ENCODE measurements at regions not wholly inside any gene's neighbourhood (a gene's known extent, or its start where the extent isn't known, plus 50 kb on each side); places are given as distances from the start of the nearest gene placed in this dataset.

- TF ChIP-seq, protein P1, sequence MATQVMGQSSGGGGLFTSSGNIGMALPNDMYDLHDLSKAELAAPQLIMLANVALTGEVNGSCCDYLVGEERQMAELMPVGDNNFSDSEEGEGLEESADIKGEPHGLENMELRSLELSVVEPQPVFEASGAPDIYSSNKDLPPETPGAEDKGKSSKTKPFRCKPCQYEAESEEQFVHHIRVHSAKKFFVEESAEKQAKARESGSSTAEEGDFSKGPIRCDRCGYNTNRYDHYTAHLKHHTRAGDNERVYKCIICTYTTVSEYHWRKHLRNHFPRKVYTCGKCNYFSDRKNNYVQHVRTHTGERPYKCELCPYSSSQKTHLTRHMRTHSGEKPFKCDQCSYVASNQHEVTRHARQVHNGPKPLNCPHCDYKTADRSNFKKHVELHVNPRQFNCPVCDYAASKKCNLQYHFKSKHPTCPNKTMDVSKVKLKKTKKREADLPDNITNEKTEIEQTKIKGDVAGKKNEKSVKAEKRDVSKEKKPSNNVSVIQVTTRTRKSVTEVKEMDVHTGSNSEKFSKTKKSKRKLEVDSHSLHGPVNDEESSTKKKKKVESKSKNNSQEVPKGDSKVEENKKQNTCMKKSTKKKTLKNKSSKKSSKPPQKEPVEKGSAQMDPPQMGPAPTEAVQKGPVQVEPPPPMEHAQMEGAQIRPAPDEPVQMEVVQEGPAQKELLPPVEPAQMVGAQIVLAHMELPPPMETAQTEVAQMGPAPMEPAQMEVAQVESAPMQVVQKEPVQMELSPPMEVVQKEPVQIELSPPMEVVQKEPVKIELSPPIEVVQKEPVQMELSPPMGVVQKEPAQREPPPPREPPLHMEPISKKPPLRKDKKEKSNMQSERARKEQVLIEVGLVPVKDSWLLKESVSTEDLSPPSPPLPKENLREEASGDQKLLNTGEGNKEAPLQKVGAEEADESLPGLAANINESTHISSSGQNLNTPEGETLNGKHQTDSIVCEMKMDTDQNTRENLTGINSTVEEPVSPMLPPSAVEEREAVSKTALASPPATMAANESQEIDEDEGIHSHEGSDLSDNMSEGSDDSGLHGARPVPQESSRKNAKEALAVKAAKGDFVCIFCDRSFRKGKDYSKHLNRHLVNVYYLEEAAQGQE (IDR thresholded peaks at IDR 0.05; ENCODE audit: low read depth) = no peak
- TF ChIP-seq ELF1 (IDR thresholded peaks at IDR 0.05; ENCODE audit: borderline replicate concordance, low read depth) (no peak), POLR2A (IDR thresholded peaks at IDR 0.05; ENCODE audit: borderline replicate concordance, extremely low read depth, insufficient read depth, insufficient read length) (no peak), EZH2phosphoT487 (IDR thresholded peaks at IDR 0.05; ENCODE audit: borderline replicate concordance) (no peak), ATF3 (IDR thresholded peaks at IDR 0.05) (no peak), SIN3A (IDR thresholded peaks at IDR 0.05; ENCODE audit: low read depth) (no peak)
Measured at GRCh38 chr2:205903549-205904129, 182.3 kb downstream of the INO80D start (continued).

DNA sequence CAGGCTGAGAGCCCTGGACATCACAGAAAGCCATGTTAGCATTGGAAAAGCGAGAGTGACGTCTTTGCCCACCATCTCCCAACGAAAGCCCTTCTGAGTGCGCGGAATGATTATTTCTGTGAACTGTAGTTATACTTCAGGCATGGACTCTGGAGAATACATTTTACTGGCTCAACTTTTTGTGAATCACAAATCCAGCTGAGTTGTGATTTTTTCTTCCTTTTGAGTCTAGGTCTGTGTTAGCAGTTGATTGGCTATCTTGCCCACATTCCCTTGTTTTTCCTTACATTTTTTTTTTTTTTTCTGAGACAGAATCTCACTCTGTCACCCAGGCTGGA is 183.1 kb downstream of the INO80D start:
- Histone ChIP-seq H3K36me3 (ENCODE audit: control insufficient read depth in 1 of 2, insufficient read depth in 2 of 2, low read length in 2 of 2) (no peaks in the 10 kb centered on the region), H3K27me3 (ENCODE audit: insufficient read depth, low read length) (no peaks in the 10 kb centered on the region), H4K20me1 (ENCODE audit: insufficient read depth) (no peaks in the 10 kb centered on the region), H3K9ac (ENCODE audit: low read length) (no peak overlapping the region), H3K9me3 (ENCODE audit: control insufficient read depth in 1 of 2, insufficient read depth in 1 of 2, low read depth in 1 of 2, low read length in 2 of 2) (no peaks in the 10 kb centered on the region), H3K4me2 (ENCODE audit: low read length) (no peak overlapping the region), H3K4me3 (replicated peaks in 1 of 2; ENCODE audit: low read depth in 1 of 2, low read length in 2 of 2) (no peak overlapping the region), H3K79me2 (ENCODE audit: insufficient read depth, low read length) (no peaks in the 10 kb centered on the region), H3K27ac (ENCODE audit: low read depth, low read length) (no peak overlapping the region), H3K4me1 (ENCODE audit: control insufficient read depth in 1 of 2, insufficient read depth in 2 of 2, low read length in 2 of 2) (no peaks in the 10 kb centered on the region), H2AFZ (ENCODE audit: low read depth, low read length, poor library complexity, severe bottlenecking) (no peak overlapping the region), H3K9me2 (ENCODE audit: insufficient read depth) (no peaks in the 10 kb centered on the region)
- CTCF ChIA-PET = no interaction called here
- no peak for TF ChIP-seq CTCF (IDR thresholded peaks at IDR 0.05 in 2 of 3, conservative IDR thresholded peaks at IDR 0.05 in 1 of 3; ENCODE audit: borderline replicate concordance in 1 of 3, insufficient read depth in 1 of 3, low read depth in 2 of 3, low read length in 2 of 3)
- TF ChIP-seq, protein P1 (IDR thresholded peaks at IDR 0.05; ENCODE audit: low read depth) = no peak
- no peak for TF ChIP-seq CEBPB (IDR thresholded peaks at IDR 0.05; ENCODE audit: low read depth)
- no peak for TF ChIP-seq FOSL1 (IDR thresholded peaks at IDR 0.05; ENCODE audit: low read depth)
- TF ChIP-seq EZH2 (IDR thresholded peaks at IDR 0.05) = no peak
- no peak for TF ChIP-seq ELF1 (IDR thresholded peaks at IDR 0.05; ENCODE audit: borderline replicate concordance, low read depth)
- TF ChIP-seq ZFX (IDR thresholded peaks at IDR 0.05) = no peak
- no peak for TF ChIP-seq SRF (IDR thresholded peaks at IDR 0.05; ENCODE audit: low read depth)
- TF ChIP-seq SIN3A (IDR thresholded peaks at IDR 0.05; ENCODE audit: low read depth) = no peak
- TF ChIP-seq MAX (IDR thresholded peaks at IDR 0.05) = no peak
- no peak for TF ChIP-seq SP1 (IDR thresholded peaks at IDR 0.05; ENCODE audit: low read depth)
- RAD21 ChIA-PET (ENCODE audit: low non-redundant PET in 1 of 2, low total read pairs in 2 of 2, uncharacterized antibody in 2 of 2, unreplicated experiment in 2 of 2) = no interaction called here
- BruUV-seq (replicated peaks) = no TSS peak
- no peak for ATAC-seq
- DNase-seq (ENCODE audit: low read depth, low spot score) = no peak
- intact Hi-C loops (cut with micrococcal nuclease) = loop anchor here (1.0 kb wide), 1 partner anchor 45 kb away; no protein-coding TSS in a partner anchor
- POLR2A ChIA-PET = no interaction called here

All from HCT116 (cell line).